Nephron progenitor cell (in vitro differentiated cells): ENCODE measurements at regions not wholly inside any gene's neighbourhood (a gene's known extent, or its start where the extent isn't known, plus 50 kb on each side); places are given as distances from the start of the nearest gene placed in this dataset.
A peak's percentile ranks its signal among the peaks of the same experiment; 100 is the strongest.

Experiments used
- DNase-seq: peaks from one replicate; pipeline ENCODE4 v3.0.0; 2021
- H3K27ac Mint-ChIP-seq: 2 replicates; pipeline ENCODE4 v1.8.0; 2021; ENCODE audit warnings: mild to moderate bottlenecking, moderate library complexity, mixed read lengths
- H3K27me3 Mint-ChIP-seq: 2 replicates; pipeline ENCODE4 v1.8.0; 2021; ENCODE audit warnings: mild to moderate bottlenecking, low read depth, mixed read lengths; ENCODE audit not compliant: poor library complexity
- H3K36me3 Mint-ChIP-seq: 2 replicates; pipeline ENCODE4 v1.8.0; 2021; ENCODE audit warnings: low read depth, mixed read lengths
- H3K4me1 Mint-ChIP-seq: 2 replicates; pipeline ENCODE4 v1.8.0; 2021; ENCODE audit warnings: mixed read lengths
- H3K4me3 Mint-ChIP-seq: 2 replicates; pipeline ENCODE4 v1.8.0; 2021; ENCODE audit warnings: mild to moderate bottlenecking, moderate library complexity, mixed read lengths
- H3K9me3 Mint-ChIP-seq: 2 replicates; pipeline ENCODE4 v1.8.0; 2021; ENCODE audit warnings: mild to moderate bottlenecking, moderate library complexity, mixed read lengths
- TF ChIP-seq, protein P1 (sequence below): fragments of 200-600 bp; sonication (generic); IDR thresholded peaks from 2 replicates; pipeline ENCODE4 v1.5.0; 2021; ENCODE audit warnings: antibody characterized with exemption

DNA sequence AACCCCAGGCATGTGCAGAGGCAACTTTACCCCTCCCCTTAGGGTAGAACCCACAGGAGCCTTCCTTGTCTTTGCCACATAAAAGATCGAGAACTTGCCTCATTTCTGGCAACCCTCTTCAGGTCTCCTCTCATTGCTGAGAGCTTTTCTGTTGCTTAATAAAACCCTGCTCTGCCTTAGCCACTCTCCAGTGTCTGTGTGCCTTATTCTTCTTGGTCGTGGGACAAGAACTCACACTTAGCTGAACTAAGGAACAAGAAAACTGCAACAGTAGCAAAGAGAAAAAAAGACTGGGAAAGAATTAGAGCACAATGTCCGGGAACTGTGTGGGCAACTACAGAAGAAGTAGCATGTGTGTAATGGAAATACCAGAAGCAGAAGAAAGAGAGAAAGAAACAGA, 56.2 kb upstream of the SMIM21 start:
- Mint-ChIP-seq H3K36me3 (peaks cover 26% of the 10 kb centered on the region), H3K4me1 (peaks cover 11% of the 10 kb centered on the region), H3K4me3 (no peak overlapping the region), H3K27ac (peak overlapping the region; percentile 0), H3K27me3 (no peaks in the 10 kb centered on the region), H3K9me3 (peaks cover 70% of the 10 kb centered on the region)
- TF ChIP-seq, protein P1, sequence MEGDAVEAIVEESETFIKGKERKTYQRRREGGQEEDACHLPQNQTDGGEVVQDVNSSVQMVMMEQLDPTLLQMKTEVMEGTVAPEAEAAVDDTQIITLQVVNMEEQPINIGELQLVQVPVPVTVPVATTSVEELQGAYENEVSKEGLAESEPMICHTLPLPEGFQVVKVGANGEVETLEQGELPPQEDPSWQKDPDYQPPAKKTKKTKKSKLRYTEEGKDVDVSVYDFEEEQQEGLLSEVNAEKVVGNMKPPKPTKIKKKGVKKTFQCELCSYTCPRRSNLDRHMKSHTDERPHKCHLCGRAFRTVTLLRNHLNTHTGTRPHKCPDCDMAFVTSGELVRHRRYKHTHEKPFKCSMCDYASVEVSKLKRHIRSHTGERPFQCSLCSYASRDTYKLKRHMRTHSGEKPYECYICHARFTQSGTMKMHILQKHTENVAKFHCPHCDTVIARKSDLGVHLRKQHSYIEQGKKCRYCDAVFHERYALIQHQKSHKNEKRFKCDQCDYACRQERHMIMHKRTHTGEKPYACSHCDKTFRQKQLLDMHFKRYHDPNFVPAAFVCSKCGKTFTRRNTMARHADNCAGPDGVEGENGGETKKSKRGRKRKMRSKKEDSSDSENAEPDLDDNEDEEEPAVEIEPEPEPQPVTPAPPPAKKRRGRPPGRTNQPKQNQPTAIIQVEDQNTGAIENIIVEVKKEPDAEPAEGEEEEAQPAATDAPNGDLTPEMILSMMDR = no peak
- DNase-seq = no peak

- DNase-seq = no peak
- Mint-ChIP-seq H3K4me3 (no peak overlapping the region), H3K27ac (no peak overlapping the region), H3K9me3 (peaks cover 70% of the 10 kb centered on the region), H3K4me1 (peaks cover 13% of the 10 kb centered on the region), H3K36me3 (peaks cover 26% of the 10 kb centered on the region), H3K27me3 (no peaks in the 10 kb centered on the region)
- TF ChIP-seq, protein P1 = no peak
Observed at GRCh38 chr18:75482880-75483279, 55.4 kb upstream of the SMIM21 start.

- Mint-ChIP-seq H3K4me1 (peaks cover 25% of the 10 kb centered on the region), H3K36me3 (peaks cover 26% of the 10 kb centered on the region), H3K4me3 (no peak overlapping the region), H3K27me3 (no peaks in the 10 kb centered on the region), H3K27ac (no peak overlapping the region), H3K9me3 (peaks cover 63% of the 10 kb centered on the region)
- TF ChIP-seq, protein P1 = no peak
- DNase-seq = no peak
Observed at GRCh38 chr18:75480487-75480886, 53.0 kb upstream of the SMIM21 start.

- Mint-ChIP-seq H3K4me3 (no peak overlapping the region), H3K27ac (no peak overlapping the region), H3K9me3 (peaks cover 52% of the 10 kb centered on the region), H3K4me1 (peaks cover 35% of the 10 kb centered on the region), H3K27me3 (no peaks in the 10 kb centered on the region), H3K36me3 (peaks cover 26% of the 10 kb centered on the region)
- no peak for DNase-seq
- TF ChIP-seq, protein P1 = peak; percentile 49
Observed at GRCh38 chr18:75478996-75479880, 51.7 kb upstream of the SMIM21 start.

DNA sequence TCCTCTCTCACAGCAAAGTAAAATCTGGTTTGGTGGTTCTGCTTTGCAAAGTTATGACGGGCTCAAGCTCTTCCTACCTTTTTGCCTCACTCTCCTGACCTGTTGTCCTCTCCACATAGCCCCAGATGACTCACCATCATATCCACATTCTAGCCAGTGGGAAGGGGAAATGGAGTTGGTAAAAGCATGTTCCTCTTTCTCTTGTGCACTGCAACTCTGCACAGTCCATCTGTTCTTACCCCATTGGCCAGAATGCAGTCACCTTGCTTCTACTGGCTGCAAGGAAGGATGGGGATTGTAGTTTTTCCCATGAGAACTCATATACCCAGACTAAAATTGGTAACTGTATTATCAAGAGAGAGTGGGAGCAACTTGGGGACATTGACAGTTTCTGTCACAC, 50.4 kb upstream of the SMIM21 start:
- H3K4me1 Mint-ChIP-seq = peaks cover 42% of the 10 kb centered on the region
- no peak overlapping the region for H3K4me3 Mint-ChIP-seq
- H3K27me3 Mint-ChIP-seq = no peaks in the 10 kb centered on the region
- no peak overlapping the region for H3K27ac Mint-ChIP-seq
- peaks cover 16% of the 10 kb centered on the region for H3K36me3 Mint-ChIP-seq
- TF ChIP-seq, protein P1 = no peak
- peaks cover 39% of the 10 kb centered on the region for H3K9me3 Mint-ChIP-seq
- no peak for DNase-seq
